Left ventricle myocardium inferior (tissue), 1 donor: ENCODE measurements at regions not wholly inside any gene's neighbourhood (a gene's known extent, or its start where the extent isn't known, plus 50 kb on each side); places are given as distances from the start of the nearest gene placed in this dataset.
A peak's percentile ranks its signal among the peaks of the same experiment; 100 is the strongest.

ENCODE experiments used
- DNase-seq: peaks from one replicate; pipeline ENCODE4 v3.0.0-alpha.2; 2020
- H3K27ac ChIP-seq: fragments of 200-600 bp; replicated peaks from 2 replicates; pipeline ENCODE4 v1.8.0; 2021
- H3K27me3 ChIP-seq: fragments of 200-600 bp; 2 replicates; pipeline ENCODE4 v1.8.0; 2021; ENCODE audit warnings: low read depth
- H3K36me3 ChIP-seq: fragments of 200-600 bp; 2 replicates; pipeline ENCODE4 v1.8.0; 2021
- H3K4me1 ChIP-seq: fragments of 200-600 bp; 2 replicates; pipeline ENCODE4 v1.8.0; 2021
- H3K4me3 ChIP-seq: fragments of 200-600 bp; 2 replicates; pipeline ENCODE4 v1.8.0; 2021; ENCODE audit warnings: mild to moderate bottlenecking, moderate library complexity
- H3K9me3 ChIP-seq: fragments of 200-600 bp; replicated peaks from 2 replicates; pipeline ENCODE4 v1.8.0; 2021
- intact Hi-C: fragments of 100-400 bp; cut with micrococcal nuclease; formaldehyde crosslinking; loops from one replicate; pipeline ENCODE4 v1.11.0; 2022
- TF ChIP-seq, protein P1 (sequence below): fragments of 200-600 bp; IDR thresholded peaks from 2 replicates; pipeline ENCODE4 v1.8.0; 2021; ENCODE audit warnings: antibody characterized with exemption, mild to moderate bottlenecking, borderline replicate concordance
- donor health status: DM: no; HTN: yes; CAD: no; lungs with severe emphysema.

DNA sequence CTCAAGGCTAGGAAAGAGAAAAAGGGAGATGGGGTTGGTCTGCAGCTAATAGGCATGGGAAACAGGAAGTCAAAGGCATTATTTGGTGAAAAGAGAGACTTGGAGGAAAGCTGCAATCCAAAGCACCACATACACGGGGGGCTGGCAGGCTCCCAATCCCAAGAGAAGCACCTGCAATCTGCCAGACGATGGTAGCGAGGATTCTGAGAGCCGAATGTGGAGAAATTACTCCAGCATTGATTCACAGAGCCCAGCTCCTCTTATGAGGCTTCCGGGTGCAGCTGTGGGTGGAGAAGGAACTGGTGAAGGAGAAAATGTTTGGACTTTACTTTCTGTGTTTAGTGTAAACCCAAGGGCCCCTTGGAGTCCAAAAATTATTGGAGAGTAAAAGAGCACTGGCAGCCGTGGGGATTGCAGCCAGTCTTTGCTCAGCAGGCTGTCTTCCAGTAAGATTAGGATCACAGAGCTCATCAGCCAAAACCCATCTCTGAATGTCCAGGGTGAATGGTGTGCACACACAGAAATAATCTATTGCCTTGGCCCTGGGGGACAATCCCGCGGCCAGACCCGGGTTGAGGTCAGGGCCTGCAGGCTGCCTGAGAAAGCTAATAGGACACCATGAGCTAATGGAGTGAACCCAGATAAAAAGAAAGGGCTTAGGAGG lies 197.6 kb downstream of the KIT start:
- peak; percentile 14 for DNase-seq
- intact Hi-C loops, result no loop called here
- TF ChIP-seq, protein P1, sequence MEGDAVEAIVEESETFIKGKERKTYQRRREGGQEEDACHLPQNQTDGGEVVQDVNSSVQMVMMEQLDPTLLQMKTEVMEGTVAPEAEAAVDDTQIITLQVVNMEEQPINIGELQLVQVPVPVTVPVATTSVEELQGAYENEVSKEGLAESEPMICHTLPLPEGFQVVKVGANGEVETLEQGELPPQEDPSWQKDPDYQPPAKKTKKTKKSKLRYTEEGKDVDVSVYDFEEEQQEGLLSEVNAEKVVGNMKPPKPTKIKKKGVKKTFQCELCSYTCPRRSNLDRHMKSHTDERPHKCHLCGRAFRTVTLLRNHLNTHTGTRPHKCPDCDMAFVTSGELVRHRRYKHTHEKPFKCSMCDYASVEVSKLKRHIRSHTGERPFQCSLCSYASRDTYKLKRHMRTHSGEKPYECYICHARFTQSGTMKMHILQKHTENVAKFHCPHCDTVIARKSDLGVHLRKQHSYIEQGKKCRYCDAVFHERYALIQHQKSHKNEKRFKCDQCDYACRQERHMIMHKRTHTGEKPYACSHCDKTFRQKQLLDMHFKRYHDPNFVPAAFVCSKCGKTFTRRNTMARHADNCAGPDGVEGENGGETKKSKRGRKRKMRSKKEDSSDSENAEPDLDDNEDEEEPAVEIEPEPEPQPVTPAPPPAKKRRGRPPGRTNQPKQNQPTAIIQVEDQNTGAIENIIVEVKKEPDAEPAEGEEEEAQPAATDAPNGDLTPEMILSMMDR, result no peak

DNA sequence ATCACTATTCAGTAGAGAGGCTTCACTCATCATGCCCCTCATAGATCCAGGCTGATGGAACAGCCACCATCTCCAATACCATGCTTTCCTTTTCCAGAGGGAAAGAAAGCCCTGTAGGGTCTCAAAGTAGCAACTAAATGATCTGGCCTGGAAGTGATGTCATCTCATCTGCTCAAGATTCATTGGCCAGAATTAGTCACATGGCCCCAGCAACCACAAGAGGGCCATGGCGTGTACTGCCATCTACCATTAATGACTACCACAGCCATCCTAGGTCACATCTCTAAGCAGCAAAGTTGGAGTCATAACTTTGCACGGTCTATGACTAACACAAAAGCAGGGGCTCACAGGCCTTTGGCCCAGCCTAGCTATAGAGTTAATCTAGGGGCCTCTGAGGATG lies 194.8 kb downstream of the KIT start:
- Histone ChIP-seq H3K27me3 (no peaks in the 10 kb centered on the region), H3K9me3 (no peaks in the 10 kb centered on the region), H3K4me1 (no peaks in the 10 kb centered on the region), H3K36me3 (no peaks in the 10 kb centered on the region), H3K27ac (no peak overlapping the region), H3K4me3 (no peak overlapping the region)
- TF ChIP-seq, protein P1, result no peak
- DNase-seq, result no peak
- intact Hi-C loops, result no loop called here

More for the DNA sequence above, 197.6 kb downstream of the KIT start:
- H3K27ac ChIP-seq, result no peak overlapping the region
- H3K4me3 ChIP-seq, result no peak overlapping the region
- no peaks in the 10 kb centered on the region for H3K9me3 ChIP-seq
- no peaks in the 10 kb centered on the region for H3K36me3 ChIP-seq
- H3K4me1 ChIP-seq, result no peaks in the 10 kb centered on the region
- H3K27me3 ChIP-seq, result no peaks in the 10 kb centered on the region

DNA sequence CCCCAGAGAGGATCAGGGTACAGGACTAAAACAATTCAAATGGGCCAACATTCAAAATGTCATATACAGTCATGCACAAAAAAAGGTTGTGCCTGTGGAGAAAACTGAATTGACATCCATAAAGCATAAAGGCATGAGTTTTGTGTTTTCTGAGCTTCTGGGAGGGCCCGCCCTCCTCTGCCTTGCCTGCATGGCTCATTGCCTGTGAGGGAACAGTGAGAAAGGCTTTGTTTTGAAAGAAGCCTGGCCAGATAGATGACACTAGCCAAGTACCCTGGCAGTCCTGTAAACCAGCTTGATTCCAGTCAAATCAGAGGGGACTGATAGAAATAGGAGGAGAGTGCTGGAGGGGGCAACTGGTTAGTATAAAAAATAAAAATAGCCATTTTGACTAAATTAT lies 194.3 kb downstream of the KIT start:
- TF ChIP-seq, protein P1, result no peak
- DNase-seq, result no peak
- no peak overlapping the region for H3K27ac ChIP-seq
- no peaks in the 10 kb centered on the region for H3K36me3 ChIP-seq
- intact Hi-C loops, result no loop called here
- no peaks in the 10 kb centered on the region for H3K27me3 ChIP-seq
- H3K4me3 ChIP-seq, result no peak overlapping the region
- H3K4me1 ChIP-seq, result no peaks in the 10 kb centered on the region
- H3K9me3 ChIP-seq, result no peaks in the 10 kb centered on the region

- no peak overlapping the region for H3K27ac ChIP-seq
- TF ChIP-seq, protein P1, result no peak
- no peaks in the 10 kb centered on the region for H3K27me3 ChIP-seq
- DNase-seq, result no peak
- no peak overlapping the region for H3K4me3 ChIP-seq
- no peaks in the 10 kb centered on the region for H3K36me3 ChIP-seq
- intact Hi-C loops, result no loop called here
- H3K9me3 ChIP-seq, result no peaks in the 10 kb centered on the region
- H3K4me1 ChIP-seq, result peaks cover 29% of the 10 kb centered on the region
Observed at GRCh38 chr4:54844911-54845310, 187.2 kb downstream of the KIT start.

DNA sequence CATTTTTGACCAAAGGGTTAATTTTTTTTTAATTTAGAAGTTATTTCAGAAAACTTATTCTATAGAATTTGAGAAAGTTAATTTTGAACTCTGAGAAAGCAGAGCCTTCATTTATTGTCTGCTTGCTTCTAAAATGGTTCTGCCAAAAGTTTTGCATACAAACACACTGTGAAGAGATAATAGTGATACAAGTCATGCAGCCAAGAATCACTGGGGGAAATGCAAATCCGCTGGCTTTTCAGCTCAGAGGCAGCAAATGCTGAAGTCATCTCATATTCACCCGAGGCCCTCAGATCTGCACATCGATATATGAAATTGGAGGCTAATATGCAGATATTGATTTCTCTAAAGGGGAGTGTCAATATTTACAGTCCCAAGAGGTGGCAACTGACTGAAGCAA lies 186.2 kb downstream of the KIT start:
- TF ChIP-seq, protein P1, result no peak
- H3K9me3 ChIP-seq, result no peaks in the 10 kb centered on the region
- no peak for DNase-seq
- H3K27ac ChIP-seq, result no peak overlapping the region
- intact Hi-C loops, result no loop called here
- no peaks in the 10 kb centered on the region for H3K36me3 ChIP-seq
- H3K4me3 ChIP-seq, result no peak overlapping the region
- H3K4me1 ChIP-seq, result peaks cover 29% of the 10 kb centered on the region
- H3K27me3 ChIP-seq, result no peaks in the 10 kb centered on the region

DNA sequence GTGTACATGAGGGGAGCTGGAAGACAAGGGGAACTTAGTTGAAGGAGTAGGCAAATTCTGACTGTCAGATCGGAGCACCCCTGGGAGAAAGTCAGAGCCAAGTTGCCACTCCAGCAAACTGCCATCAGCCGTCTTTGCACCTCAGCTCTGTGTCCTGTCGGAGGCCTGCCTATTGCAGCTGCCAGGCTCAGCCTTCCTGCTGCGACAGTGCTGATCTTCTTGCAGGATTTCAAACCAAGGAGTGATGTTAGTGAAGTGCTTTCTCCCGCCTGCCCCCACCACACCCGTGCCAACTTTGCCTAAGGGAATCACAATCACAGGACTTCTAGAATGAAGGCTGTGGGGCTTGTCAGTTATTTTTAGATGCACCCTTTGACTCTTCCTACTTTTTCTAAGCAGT lies 185.3 kb downstream of the KIT start:
- no peaks in the 10 kb centered on the region for H3K27me3 ChIP-seq
- peaks cover 29% of the 10 kb centered on the region for H3K4me1 ChIP-seq
- no peak for DNase-seq
- H3K36me3 ChIP-seq, result no peaks in the 10 kb centered on the region
- no peak overlapping the region for H3K27ac ChIP-seq
- H3K9me3 ChIP-seq, result no peaks in the 10 kb centered on the region
- H3K4me3 ChIP-seq, result no peak overlapping the region
- TF ChIP-seq, protein P1, result no peak
- intact Hi-C loops, result no loop called here
